IgD-negative memory B cell (primary cell): ENCODE measurements at regions not wholly inside any gene's neighbourhood (a gene's known extent, or its start where the extent isn't known, plus 50 kb on each side); places are given as distances from the start of the nearest gene placed in this dataset.
A peak's percentile ranks its signal among the peaks of the same experiment; 100 is the strongest.

Experiments used
- H3K27ac Mint-ChIP-seq, 3 donors: one replicate each; pipeline ENCODE4 v1.8.0; 2020 to 2022; ENCODE audit warnings: mild to moderate bottlenecking in 3 of 3, mixed read lengths in 3 of 3, moderate library complexity in 1 of 3
- H3K27me3 Mint-ChIP-seq: one replicate; pipeline ENCODE4 v1.8.0; 2021; ENCODE audit warnings: mixed read lengths
- H3K36me3 Mint-ChIP-seq: one replicate; pipeline ENCODE4 v1.8.0; 2020; ENCODE audit warnings: mild to moderate bottlenecking, mixed read lengths
- H3K4me1 Mint-ChIP-seq, 3 donors: one replicate each; pipeline ENCODE4 v1.8.0; 2020 to 2022; ENCODE audit warnings: mixed read lengths in 3 of 3, mild to moderate bottlenecking in 1 of 3
- H3K4me3 Mint-ChIP-seq, 4 donors: one replicate each; pipeline ENCODE4 v1.8.0; 2020 to 2022; ENCODE audit warnings: mild to moderate bottlenecking in 4 of 4, mixed read lengths in 4 of 4, moderate library complexity in 3 of 4
- H3K9me3 Mint-ChIP-seq, 3 donors: one replicate each; pipeline ENCODE4 v1.8.0; 2020 to 2021; ENCODE audit warnings: mixed read lengths in 3 of 3, mild to moderate bottlenecking in 1 of 3

- peaks cover 6% of the 10 kb centered on the region for H3K27me3 Mint-ChIP-seq
- peaks cover 0 to 5% (median 0%) of the 10 kb centered on the region in 3 donors for H3K9me3 Mint-ChIP-seq
- no peak overlapping the region for H3K4me3 Mint-ChIP-seq
- H3K4me1 Mint-ChIP-seq: no peaks in the 10 kb centered on the region
- peaks cover under 1% of the 10 kb centered on the region for H3K36me3 Mint-ChIP-seq
- H3K27ac Mint-ChIP-seq: no peak overlapping the region
Observed at GRCh38 chr7:98679741-98680140, 62.7 kb downstream of the NPTX2 start.

GRCh38 chr7:98681511-98681910, 64.4 kb downstream of the NPTX2 start:
- H3K4me3 Mint-ChIP-seq: peak overlapping the region in 1 of 4 donors; percentile 49
- peaks cover 6% of the 10 kb centered on the region for H3K27me3 Mint-ChIP-seq
- no peaks in the 10 kb centered on the region for H3K4me1 Mint-ChIP-seq
- H3K36me3 Mint-ChIP-seq: peaks cover 3% of the 10 kb centered on the region
- no peak overlapping the region for H3K27ac Mint-ChIP-seq
- H3K9me3 Mint-ChIP-seq: peaks cover 0 to 9% (median 5%) of the 10 kb centered on the region in 3 donors

GRCh38 chr7:98681951-98682350, 64.9 kb downstream of the NPTX2 start:
- Mint-ChIP-seq H3K27me3 (peaks cover 6% of the 10 kb centered on the region), H3K4me1 (no peaks in the 10 kb centered on the region), H3K36me3 (peaks cover 5% of the 10 kb centered on the region), H3K27ac (no peak overlapping the region), H3K9me3 (peaks cover 0 to 9% (median 7%) of the 10 kb centered on the region in 3 donors), H3K4me3 (peak overlapping the region in 1 of 4 donors; percentile 49)

DNA sequence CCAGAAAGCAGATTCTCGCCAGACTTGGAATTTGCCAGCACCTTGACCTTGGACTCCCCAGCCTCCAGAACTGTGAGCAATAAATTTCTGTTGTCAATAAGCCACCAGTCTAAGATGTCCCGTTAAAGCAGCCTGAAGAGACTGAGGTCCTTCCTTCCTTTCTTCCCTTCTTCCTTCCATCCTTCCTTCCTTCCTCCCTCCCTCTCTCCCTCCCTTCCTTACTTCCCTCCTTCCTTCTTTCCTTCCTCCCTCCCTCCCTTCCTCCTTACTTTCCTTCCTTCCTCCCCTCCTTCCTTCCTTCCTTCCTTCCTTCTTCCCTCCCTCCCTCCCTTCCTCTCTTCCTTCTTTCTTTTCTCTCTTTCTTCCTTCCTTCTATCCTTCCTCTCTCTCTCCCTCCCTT, 66.4 kb downstream of the NPTX2 start:
- no peak overlapping the region for H3K27ac Mint-ChIP-seq
- peaks cover 6% of the 10 kb centered on the region for H3K27me3 Mint-ChIP-seq
- peaks cover 4 to 17% (median 9%) of the 10 kb centered on the region in 3 donors for H3K9me3 Mint-ChIP-seq
- H3K36me3 Mint-ChIP-seq: peaks cover 7% of the 10 kb centered on the region
- H3K4me3 Mint-ChIP-seq: no peak overlapping the region
- H3K4me1 Mint-ChIP-seq: no peaks in the 10 kb centered on the region

- no peak overlapping the region for H3K4me3 Mint-ChIP-seq
- H3K9me3 Mint-ChIP-seq: peaks cover 7 to 23% (median 13%) of the 10 kb centered on the region in 3 donors
- no peak overlapping the region for H3K27ac Mint-ChIP-seq
- peaks cover 2% of the 10 kb centered on the region for H3K27me3 Mint-ChIP-seq
- H3K36me3 Mint-ChIP-seq: peaks cover 7% of the 10 kb centered on the region
- H3K4me1 Mint-ChIP-seq: no peaks in the 10 kb centered on the region
Observed at GRCh38 chr7:98685541-98685940, 68.5 kb downstream of the NPTX2 start.

DNA sequence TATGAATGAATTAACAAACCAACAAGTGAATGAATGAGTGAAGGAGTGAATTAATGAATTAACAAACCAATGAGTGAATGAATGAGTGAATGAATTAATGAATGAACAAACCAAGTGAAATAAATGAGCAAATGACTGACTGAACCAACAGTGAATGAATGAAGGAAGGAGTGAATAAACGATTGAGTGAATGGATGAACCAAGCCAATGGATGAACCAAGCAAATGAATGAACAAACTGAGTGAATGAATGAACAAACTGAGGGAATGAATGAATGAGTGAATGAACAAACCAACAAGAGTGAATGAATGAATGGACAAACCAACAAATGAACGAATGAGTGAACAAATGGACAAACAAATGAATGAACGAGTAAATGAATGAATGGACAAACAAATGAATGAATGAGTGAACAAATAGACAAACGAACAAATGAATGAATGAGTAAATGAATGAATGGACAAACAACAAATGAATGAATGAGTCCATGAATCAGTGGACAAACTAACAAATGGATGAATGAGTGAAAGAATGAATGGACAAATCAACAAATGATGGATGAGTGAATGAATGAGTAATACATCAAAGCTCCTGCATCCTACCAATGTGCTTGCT, 69.5 kb downstream of the NPTX2 start:
- peaks cover 7 to 23% (median 13%) of the 10 kb centered on the region in 3 donors for H3K9me3 Mint-ChIP-seq
- peaks cover 7% of the 10 kb centered on the region for H3K36me3 Mint-ChIP-seq
- peaks cover 2% of the 10 kb centered on the region for H3K27me3 Mint-ChIP-seq
- H3K27ac Mint-ChIP-seq: no peak overlapping the region
- H3K4me1 Mint-ChIP-seq: no peaks in the 10 kb centered on the region
- H3K4me3 Mint-ChIP-seq: peak overlapping the region in 1 of 4 donors; percentile 25

GRCh38 chr7:98687111-98687751, 70.1 kb downstream of the NPTX2 start:
- peaks cover 7% of the 10 kb centered on the region for H3K36me3 Mint-ChIP-seq
- H3K27me3 Mint-ChIP-seq: no peaks in the 10 kb centered on the region
- H3K9me3 Mint-ChIP-seq: peaks cover 7 to 26% (median 16%) of the 10 kb centered on the region in 3 donors
- no peaks in the 10 kb centered on the region for H3K4me1 Mint-ChIP-seq
- no peak overlapping the region for H3K27ac Mint-ChIP-seq
- no peak overlapping the region for H3K4me3 Mint-ChIP-seq

DNA sequence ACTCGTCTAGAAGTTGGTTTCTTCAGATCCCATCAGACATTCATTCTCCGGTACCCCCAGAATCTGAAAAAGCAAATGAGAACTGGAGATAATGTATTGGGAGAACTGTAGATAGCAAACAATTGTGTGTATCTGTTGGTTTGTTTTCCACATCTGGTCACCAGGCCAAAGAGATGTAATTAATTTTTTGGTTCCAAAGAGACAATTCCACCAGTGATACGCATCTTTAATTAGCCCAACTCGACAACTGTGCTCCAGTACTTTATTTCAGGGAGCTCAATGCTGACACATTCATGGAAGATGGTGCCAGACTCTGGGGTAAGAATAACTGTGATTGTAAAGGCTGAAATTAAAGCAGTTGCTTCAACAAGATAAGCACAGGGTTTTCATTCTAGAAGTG, 74.5 kb downstream of the NPTX2 start:
- no peaks in the 10 kb centered on the region for H3K27me3 Mint-ChIP-seq
- no peak overlapping the region for H3K27ac Mint-ChIP-seq
- no peaks in the 10 kb centered on the region for H3K4me1 Mint-ChIP-seq
- H3K9me3 Mint-ChIP-seq: peaks cover 10 to 29% (median 15%) of the 10 kb centered on the region in 3 donors
- H3K4me3 Mint-ChIP-seq: no peak overlapping the region
- H3K36me3 Mint-ChIP-seq: peaks cover 3% of the 10 kb centered on the region

DNA sequence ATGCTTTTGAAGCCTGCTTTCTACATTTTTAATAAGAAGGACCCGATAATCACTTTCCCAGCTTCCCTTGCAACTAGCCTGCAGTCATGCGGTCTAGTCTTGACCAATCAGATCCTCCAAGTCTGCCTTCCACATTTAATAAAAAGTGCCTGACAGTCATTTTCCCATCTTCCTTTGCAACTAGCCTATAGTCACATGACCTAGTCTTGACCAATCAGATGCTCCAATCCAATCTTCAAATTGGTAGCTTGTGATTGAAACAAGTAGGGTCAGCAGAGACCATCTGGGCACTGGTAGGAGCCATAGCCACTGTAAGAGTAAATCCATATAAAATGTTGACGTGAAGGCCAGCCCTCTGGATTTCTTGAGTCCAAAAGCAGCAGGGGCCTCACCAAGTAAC, 80.0 kb downstream of the NPTX2 start:
- no peak overlapping the region for H3K27ac Mint-ChIP-seq
- H3K36me3 Mint-ChIP-seq: no peaks in the 10 kb centered on the region
- H3K4me1 Mint-ChIP-seq: no peaks in the 10 kb centered on the region
- H3K4me3 Mint-ChIP-seq: no peak overlapping the region
- H3K9me3 Mint-ChIP-seq: peaks cover 4 to 10% (median 8%) of the 10 kb centered on the region in 3 donors
- H3K27me3 Mint-ChIP-seq: peaks cover 6% of the 10 kb centered on the region

GRCh38 chr7:98697485-98698240, 80.6 kb downstream of the NPTX2 start:
- Mint-ChIP-seq H3K4me3 (no peak overlapping the region), H3K36me3 (no peaks in the 10 kb centered on the region), H3K27ac (no peak overlapping the region), H3K4me1 (no peaks in the 10 kb centered on the region), H3K9me3 (peaks cover 2 to 10% (median 8%) of the 10 kb centered on the region in 3 donors), H3K27me3 (peaks cover 6% of the 10 kb centered on the region)

DNA sequence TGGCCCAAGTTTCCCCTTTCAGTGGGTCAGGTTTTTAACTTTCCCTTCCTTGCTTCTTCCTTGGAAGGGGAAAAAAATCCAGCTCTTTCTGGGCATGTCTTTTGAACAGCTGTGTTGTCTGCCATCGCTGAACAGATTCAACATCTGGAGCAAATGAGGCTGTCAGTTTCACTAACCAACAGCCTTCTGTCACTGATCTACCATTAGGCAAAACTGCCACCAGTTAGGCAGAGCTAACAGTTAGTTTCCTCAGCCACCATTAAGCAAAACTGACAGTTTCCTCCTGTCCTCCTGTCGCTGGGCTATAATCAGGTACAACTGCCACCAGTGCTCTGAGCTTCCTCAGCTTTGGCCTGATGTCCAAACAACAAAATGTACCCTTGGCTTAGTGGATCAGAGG, 81.9 kb downstream of the NPTX2 start:
- peaks cover 13% of the 10 kb centered on the region for H3K27me3 Mint-ChIP-seq
- H3K9me3 Mint-ChIP-seq: peaks cover 2 to 10% (median 7%) of the 10 kb centered on the region in 3 donors
- H3K36me3 Mint-ChIP-seq: no peaks in the 10 kb centered on the region

DNA sequence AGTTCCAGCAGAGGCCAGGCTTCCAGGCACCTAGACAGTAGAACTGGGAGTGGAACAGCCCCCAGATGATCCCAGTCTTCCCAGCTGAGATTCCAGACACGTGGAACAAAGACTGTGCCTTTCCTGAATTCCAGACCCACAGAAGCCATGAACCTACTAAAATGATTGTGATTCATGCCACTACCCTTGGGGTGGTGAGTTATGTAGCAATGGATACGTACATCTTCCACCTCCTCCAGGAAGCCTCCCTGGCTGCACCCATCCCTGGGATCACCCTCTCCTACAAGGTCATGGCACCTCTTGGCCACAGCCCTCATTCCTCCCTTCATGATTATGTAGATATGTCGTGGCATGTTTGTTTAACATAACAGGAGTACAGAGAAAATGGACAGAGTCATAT, 83.4 kb downstream of the NPTX2 start:
- no peak overlapping the region for H3K27ac Mint-ChIP-seq
- H3K4me3 Mint-ChIP-seq: no peak overlapping the region
- H3K4me1 Mint-ChIP-seq: peaks cover 0 to 4% (median 0%) of the 10 kb centered on the region in 3 donors
- peaks cover 2 to 7% (median 6%) of the 10 kb centered on the region in 3 donors for H3K9me3 Mint-ChIP-seq
- peaks cover 16% of the 10 kb centered on the region for H3K27me3 Mint-ChIP-seq
- H3K36me3 Mint-ChIP-seq: no peaks in the 10 kb centered on the region

More for the DNA sequence above, 81.9 kb downstream of the NPTX2 start:
- Mint-ChIP-seq H3K4me3 (no peak overlapping the region), H3K4me1 (peaks cover 0 to 4% (median 0%) of the 10 kb centered on the region in 3 donors), H3K27ac (no peak overlapping the region)

DNA sequence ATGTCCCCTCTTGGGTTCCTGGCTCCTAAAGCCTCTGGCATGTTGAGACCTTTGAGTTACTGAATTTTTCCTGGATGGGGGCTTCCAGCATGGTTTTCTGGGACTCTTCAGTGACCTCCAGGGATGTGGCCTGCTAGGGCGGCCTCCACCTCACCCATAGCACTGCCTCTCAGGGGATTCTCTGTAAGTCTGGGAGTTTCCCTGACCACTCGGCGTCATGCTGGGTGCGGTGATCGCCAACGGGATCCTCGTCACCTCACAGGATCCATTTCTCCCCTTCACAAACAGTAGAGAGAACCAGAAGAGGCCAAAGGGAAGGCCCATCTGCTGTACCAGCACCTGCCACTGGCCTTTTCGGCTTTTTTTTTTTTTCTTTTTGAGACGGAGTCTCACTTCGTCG, 84.3 kb downstream of the NPTX2 start:
- Mint-ChIP-seq H3K36me3 (no peaks in the 10 kb centered on the region), H3K9me3 (peaks cover 2 to 6% (median 4%) of the 10 kb centered on the region in 3 donors), H3K4me3 (no peak overlapping the region)

GRCh38 chr7:98702021-98702420, 84.9 kb downstream of the NPTX2 start:
- H3K4me1 Mint-ChIP-seq: peaks cover 0 to 4% (median 0%) of the 10 kb centered on the region in 3 donors
- H3K4me3 Mint-ChIP-seq: no peak overlapping the region
- H3K27me3 Mint-ChIP-seq: peaks cover 20% of the 10 kb centered on the region
- no peaks in the 10 kb centered on the region for H3K36me3 Mint-ChIP-seq
- H3K9me3 Mint-ChIP-seq: peaks cover 0 to 3% (median 3%) of the 10 kb centered on the region in 3 donors
- H3K27ac Mint-ChIP-seq: no peak overlapping the region

More for the DNA sequence above, 84.3 kb downstream of the NPTX2 start:
- peaks cover 0 to 4% (median 0%) of the 10 kb centered on the region in 3 donors for H3K4me1 Mint-ChIP-seq
- peaks cover 16% of the 10 kb centered on the region for H3K27me3 Mint-ChIP-seq
- H3K27ac Mint-ChIP-seq: no peak overlapping the region

GRCh38 chr7:98703916-98704315, 86.8 kb downstream of the NPTX2 start:
- Mint-ChIP-seq H3K27me3 (peaks cover 21% of the 10 kb centered on the region), H3K9me3 (peaks cover 0 to 3% (median 2%) of the 10 kb centered on the region in 3 donors), H3K4me1 (peaks cover 0 to 4% (median 0%) of the 10 kb centered on the region in 3 donors)

More at GRCh38 chr7:98703916-98704315, 86.8 kb downstream of the NPTX2 start:
- Mint-ChIP-seq H3K27ac (no peak overlapping the region), H3K36me3 (no peaks in the 10 kb centered on the region), H3K4me3 (no peak overlapping the region)
